ENCODE measurements at regions not wholly inside any gene's neighbourhood (a gene's known extent, or its start where the extent isn't known, plus 50 kb on each side); places are given as distances from the start of the nearest gene placed in this dataset.
A peak's percentile ranks its signal among the peaks of the same experiment; 100 is the strongest.

GRCh38 chr10:118537623-118538022, 57.8 kb downstream of the PRLHR start:
- DNase-seq, result no peak

- DNase-seq, result peak; percentile 32
Measured at GRCh38 chr10:118534136-118534535, 61.3 kb downstream of the PRLHR start.

GRCh38 chr10:118531105-118531852, 64.2 kb downstream of the PRLHR start:
- DNase-seq, result peak; percentile 83

- no peak for DNase-seq
Measured at GRCh38 chr10:118528426-118528825, 67.0 kb downstream of the PRLHR start.

- no peak for DNase-seq
Measured at GRCh38 chr10:118523775-118524174, 71.7 kb downstream of the PRLHR start.

DNA sequence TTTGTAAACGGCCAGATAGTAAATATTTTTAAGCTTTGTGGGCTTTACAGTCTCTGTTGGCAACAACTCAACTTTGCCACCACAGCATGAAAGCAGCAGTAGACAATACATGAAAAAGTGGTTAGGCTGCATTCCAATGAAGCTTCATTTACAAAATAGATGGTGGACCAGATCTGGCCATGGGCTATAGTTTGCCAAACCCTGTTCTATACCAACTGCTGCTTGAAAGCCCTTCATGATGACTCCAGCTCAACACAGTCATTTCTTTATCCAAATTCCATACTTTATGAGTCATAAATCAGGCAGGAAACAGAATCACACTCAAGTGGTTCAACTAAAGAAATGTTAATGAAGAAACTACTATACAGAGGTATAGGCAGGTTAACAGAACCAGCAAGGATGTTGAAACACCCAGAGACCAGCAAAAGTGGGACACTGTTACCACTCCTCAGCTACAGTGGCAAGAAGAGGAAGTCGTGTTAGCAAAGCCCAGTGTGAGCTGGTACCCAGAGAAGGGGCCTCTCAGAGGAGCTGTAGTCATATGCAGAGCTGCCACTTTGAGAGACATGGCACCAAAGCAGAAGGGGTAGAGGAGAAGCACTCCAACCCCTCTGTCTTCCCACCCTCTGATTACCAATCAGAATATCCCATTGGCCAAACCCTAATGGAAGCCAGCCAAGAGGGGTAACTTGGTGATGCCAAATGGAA, 72.5 kb downstream of the PRLHR start:
- DNase-seq, result peak; percentile 50

DNA sequence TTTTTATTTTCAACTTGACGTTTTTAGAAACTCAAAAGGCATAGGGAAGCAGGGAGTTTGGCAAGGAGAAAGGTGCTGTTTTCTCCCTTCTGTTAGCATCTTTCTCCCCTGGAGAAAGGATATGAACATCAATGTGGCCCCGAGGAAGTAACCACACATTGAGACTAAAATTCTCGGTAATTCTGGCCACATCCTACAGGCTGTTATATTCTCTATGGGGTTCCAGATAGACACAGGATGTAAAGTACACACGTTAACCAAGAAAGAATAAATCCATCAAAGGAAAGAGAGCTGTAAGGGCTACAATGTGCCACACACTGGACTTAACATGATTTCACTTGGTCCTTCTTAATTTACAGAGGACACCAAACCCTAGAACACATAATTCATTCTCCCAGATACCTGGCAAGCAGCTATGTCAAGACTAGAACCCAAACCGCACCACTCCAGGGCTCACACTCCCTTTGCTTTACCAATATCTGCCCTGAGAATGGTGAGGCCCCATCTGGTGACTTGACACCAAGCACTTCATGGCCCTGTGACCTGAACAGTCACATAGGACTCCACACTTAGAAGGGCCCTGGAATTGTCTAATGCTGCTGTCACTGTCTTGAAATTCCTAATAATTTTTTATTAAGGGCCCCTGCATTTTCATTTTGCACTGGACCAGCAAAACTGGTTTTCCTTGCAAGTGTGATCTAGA, 73.9 kb downstream of the PRLHR start:
- DNase-seq, result no peak

DNA sequence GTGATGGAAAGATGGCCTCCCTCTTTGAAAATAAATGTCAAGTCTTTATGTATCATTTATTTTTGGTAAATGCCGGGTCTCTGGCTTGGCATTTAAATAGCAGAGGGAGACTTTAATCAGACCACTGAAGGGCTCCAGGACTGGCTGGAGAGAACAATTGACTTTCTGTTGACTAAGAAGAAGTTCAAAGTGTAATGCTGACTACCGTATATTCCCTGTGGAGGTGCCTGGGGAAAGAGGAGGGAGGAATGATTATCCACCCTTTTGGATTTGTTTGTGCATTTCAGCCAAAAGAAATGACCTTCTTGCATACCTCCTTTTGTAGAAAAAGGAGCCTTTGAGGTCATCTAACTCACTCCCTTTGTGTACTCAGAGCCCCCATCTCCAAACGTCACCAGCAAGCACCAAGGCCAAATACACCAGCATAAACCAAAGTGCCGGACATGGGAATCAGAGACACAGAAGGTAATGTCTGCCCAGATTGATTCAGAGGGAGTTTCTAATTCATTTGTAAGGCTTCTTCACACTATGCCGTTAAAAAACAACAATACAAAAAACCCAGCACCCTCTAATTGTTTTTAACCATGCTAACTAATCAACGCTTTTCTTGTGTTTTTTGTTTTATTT, 75.2 kb downstream of the PRLHR start:
- DNase-seq, result no peak

DNA sequence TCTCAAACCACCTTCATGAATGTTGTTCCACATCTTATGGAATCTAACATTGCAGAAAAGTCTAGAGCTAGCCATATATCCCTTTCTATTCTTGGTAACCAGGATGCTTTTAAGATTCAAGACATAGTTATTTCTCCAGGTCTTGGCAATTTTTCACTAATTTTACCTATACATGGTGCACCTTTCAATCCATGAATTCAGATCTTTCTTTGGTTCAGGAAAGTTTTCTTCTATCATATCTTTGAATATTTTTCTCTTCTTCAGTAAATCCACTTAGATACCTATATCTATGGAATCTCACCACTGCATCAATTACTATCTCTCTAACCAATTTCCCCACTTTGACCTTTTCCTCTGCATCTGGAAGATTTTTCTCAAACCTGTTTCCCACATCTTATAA, 77.4 kb downstream of the PRLHR start:
- DNase-seq, result no peak

DNA sequence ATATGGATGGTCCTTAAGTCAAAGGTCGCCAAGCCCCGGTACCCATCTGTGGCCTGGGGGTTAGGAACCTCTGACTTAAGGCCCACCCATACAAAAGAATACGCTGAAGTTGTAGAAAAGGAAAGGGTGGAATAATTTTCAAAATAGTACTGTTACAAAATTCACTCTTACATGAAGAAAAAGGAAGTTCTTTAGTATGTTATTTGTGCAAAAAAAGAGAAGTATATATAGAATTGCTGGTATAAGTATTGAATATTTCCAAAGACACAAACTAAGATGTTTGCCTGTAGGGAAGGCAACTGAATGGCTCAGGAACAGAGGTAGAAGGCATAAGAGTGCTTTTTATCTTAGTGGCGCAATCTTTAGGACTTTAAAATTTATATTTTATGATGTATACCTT, 78.7 kb downstream of the PRLHR start:
- DNase-seq, result peak; percentile 40

DNA sequence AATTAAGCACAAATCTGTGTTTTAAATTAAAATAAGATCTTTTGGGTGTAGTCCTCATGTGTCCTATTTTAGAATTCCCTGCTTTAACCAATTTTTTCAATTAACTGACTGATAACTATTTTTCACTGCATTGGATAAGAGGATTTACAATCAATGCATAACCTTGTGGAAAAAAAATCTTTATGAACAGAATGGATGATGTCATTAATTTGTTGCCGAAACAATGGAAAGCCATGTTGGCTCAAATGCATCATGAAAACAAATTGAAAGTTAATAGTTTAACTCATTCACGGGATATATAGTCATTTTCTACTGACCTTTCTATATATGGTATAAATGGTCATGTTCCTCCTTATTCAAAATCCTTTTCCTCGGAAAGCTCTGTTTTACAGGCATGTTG, 82.3 kb downstream of the PRLHR start:
- DNase-seq, result no peak

DNA sequence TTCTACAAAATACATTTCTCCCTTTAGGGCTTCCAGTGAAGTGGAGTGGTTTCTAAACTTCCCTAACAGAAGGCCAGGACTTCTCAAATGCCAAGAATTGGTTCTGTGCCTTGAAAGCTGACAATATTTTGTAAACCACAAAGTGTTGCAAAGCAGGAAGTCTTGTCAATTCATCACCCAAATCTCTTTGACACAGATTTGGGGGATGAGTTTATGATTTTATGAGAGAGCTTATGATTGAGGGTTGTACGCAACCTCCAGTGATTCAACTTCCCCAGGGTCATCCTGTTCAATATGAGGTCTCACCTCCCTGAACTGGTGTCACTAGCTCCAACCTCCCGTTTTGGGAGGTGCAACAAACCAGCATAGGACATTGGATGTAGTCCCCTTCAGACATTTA, 83.7 kb downstream of the PRLHR start:
- peak; percentile 85 for DNase-seq

- no peak for DNase-seq
Measured at GRCh38 chr10:118508863-118509262, 86.6 kb downstream of the PRLHR start.

- no peak for DNase-seq
Measured at GRCh38 chr10:118508355-118508754, 87.1 kb downstream of the PRLHR start.

- no peak for DNase-seq
Measured at GRCh38 chr10:118506671-118507590, 88.5 kb downstream of the PRLHR start.

- DNase-seq, result no peak
Measured at GRCh38 chr10:118505363-118505762, 90.1 kb downstream of the PRLHR start.

DNA sequence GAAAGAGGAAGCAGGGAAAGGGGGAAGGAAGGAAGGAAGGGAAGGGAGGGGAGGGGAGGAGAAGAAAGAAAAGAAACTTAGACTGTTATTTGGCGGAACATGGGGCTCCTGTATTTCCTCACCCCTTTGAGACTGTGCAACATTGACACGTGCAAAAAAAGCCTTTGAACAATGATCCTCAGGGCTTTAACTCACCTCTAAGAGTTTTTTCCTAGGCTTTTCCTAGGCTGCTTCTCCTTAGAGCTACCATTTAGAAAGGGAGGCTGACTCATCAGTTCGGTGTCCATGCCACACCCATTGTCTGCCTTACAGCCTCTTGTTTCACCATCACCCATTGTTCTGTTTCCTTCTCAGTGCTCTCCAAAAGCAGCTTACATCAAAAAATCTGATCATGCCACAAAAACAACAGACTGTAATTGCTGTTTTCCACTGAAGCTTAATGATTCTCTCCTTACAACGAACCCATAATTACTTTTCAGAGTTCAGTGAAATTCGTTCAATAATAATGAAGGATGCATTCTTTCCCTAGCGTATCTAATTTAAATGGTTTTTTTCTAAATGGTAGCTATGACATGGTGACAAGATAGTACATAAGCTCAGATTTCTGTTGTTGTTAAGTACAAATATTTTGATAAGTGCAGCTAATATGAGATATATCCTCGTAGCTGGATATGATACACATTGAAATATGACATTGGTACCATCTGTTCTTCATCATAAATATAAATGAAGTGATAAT, 90.8 kb downstream of the PRLHR start:
- DNase-seq, result peak; percentile 69

DNA sequence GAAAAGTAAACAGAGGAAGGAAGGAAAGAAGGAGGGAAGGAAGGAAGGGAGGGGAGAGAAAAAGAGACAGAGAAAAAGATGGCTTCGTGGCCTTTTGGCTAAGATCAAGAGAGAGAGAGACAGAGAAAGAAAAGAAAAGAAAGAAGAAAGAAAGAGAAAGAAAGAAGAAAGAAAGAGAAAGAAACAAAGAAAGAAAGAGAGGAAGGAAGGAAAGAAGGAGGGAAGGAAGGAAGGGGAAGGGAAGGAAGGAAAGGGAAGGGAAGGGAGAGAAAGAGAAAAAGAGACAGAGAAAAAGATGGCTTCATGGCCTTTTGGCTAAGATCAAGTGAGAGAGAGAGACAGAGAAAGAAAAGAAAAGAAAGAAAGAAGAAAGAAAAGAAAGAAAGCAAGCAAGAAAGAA, 91.4 kb downstream of the PRLHR start:
- DNase-seq, result no peak

- no peak for DNase-seq
Measured at GRCh38 chr10:118503192-118503591, 92.3 kb downstream of the PRLHR start.

DNA sequence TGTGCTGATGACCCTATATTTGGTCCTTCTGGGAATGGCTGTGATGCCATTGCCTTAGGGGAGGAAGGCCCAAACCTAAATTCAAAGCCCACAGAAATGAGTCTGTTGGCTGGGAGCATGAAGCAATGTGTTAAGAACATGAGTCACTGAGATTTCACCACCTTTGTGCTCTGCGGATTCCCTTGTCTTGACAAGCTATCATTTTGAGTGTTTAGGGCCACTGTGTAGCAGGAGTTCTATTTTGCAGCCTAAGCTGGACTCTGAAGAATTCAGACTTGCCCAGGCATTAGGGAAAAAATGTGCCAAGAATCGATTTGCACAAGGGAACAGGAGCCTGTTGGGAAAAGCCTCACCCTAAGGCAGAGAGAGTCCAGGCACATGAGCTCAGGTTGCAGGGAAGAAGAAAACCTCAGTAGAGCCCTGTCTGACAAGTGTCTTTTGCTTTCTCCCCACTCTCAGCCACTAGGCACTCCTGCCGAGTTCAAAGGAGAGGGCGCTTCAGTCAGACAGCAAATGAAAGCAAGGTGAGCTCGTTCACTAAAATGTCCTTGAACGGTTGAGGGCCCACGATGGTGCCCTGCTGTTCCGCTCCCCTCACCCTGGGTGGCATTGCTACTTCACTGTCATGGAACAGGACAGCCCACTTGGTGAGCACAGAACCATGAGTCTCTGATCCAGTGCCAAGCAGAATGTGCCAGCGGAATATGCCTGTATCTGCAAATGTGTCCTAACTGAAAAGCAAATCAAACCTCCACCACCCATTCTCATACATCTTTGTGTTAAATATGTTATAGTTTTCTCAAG, 93.6 kb downstream of the PRLHR start:
- DNase-seq, result peak; percentile 85

DNA sequence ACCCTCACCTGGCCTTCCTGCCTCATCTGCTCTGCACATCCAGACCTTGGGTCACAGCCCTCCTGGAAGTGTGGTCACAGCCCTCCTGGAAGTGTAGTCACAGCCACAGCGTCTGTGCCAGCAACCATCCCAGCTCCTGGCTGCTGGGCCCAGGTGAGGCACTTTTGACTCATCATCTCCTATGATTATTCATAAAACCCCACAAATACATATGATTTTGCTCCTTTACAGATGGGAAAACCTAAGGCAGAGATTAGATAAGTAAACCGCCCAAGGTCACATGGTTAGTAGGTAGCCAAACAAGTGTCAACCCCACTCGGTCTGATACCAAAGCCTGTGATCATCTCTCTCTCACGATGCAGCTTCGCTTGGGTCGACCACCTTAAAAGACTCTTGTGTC, 94.3 kb downstream of the PRLHR start:
- no peak for DNase-seq

Data from MV-4-11 (cell line).